ENCODE measurements at regions not wholly inside any gene's neighbourhood (a gene's known extent, or its start where the extent isn't known, plus 50 kb on each side); places are given as distances from the start of the nearest gene placed in this dataset.

- no peak for DNase-seq (ENCODE audit: low spot score)
Observed at GRCh38 chr4:115927382-115927781, 814.0 kb upstream of the NDST4 start.

- no peak for DNase-seq (ENCODE audit: low spot score)
Observed at GRCh38 chr4:115923152-115923551, 809.7 kb upstream of the NDST4 start.

GRCh38 chr4:115920637-115921036, 807.2 kb upstream of the NDST4 start:
- DNase-seq (ENCODE audit: low spot score), result no peak

- no peak for DNase-seq (ENCODE audit: low spot score)
Observed at GRCh38 chr4:115918149-115918548, 804.7 kb upstream of the NDST4 start.

- no peak for DNase-seq (ENCODE audit: low spot score)
Observed at GRCh38 chr4:115906428-115906827, 793.0 kb upstream of the NDST4 start.

GRCh38 chr4:115883847-115884246, 770.4 kb upstream of the NDST4 start:
- DNase-seq (ENCODE audit: low spot score), result no peak

GRCh38 chr4:115883231-115883630, 769.8 kb upstream of the NDST4 start:
- no peak for DNase-seq (ENCODE audit: low spot score)

GRCh38 chr4:115873048-115873447, 759.6 kb upstream of the NDST4 start:
- DNase-seq (ENCODE audit: low spot score), result no peak

- DNase-seq (ENCODE audit: low spot score), result no peak
Observed at GRCh38 chr4:115871596-115871995, 758.2 kb upstream of the NDST4 start.

GRCh38 chr4:115866364-115866896, 753.0 kb upstream of the NDST4 start:
- DNase-seq (ENCODE audit: low spot score), result no peak

- no peak for DNase-seq (ENCODE audit: low spot score)
Observed at GRCh38 chr4:115865736-115866135, 752.3 kb upstream of the NDST4 start.

GRCh38 chr4:115852767-115853091, 739.3 kb upstream of the NDST4 start:
- no peak for DNase-seq (ENCODE audit: low spot score)

GRCh38 chr4:115851918-115852766, 738.7 kb upstream of the NDST4 start:
- DNase-seq (ENCODE audit: low spot score), result no peak

GRCh38 chr4:115850799-115851509, 737.5 kb upstream of the NDST4 start:
- DNase-seq (ENCODE audit: low spot score), result no peak

- no peak for DNase-seq (ENCODE audit: low spot score)
Observed at GRCh38 chr4:115844180-115844579, 730.8 kb upstream of the NDST4 start.

- DNase-seq (ENCODE audit: low spot score), result no peak
Observed at GRCh38 chr4:115841871-115842270, 728.5 kb upstream of the NDST4 start.

GRCh38 chr4:115834441-115834840, 721.0 kb upstream of the NDST4 start:
- no peak for DNase-seq (ENCODE audit: low spot score)

GRCh38 chr4:115824630-115825029, 711.2 kb upstream of the NDST4 start:
- DNase-seq (ENCODE audit: low spot score), result no peak

GRCh38 chr4:115803825-115804224, 690.4 kb upstream of the NDST4 start:
- no peak for DNase-seq (ENCODE audit: low spot score)

- no peak for DNase-seq (ENCODE audit: low spot score)
Observed at GRCh38 chr4:115790812-115791211, 677.4 kb upstream of the NDST4 start.

- DNase-seq (ENCODE audit: low spot score), result no peak
Observed at GRCh38 chr4:115781528-115782146, 668.2 kb upstream of the NDST4 start.

- DNase-seq (ENCODE audit: low spot score), result no peak
Observed at GRCh38 chr4:115780835-115781234, 667.4 kb upstream of the NDST4 start.

- DNase-seq (ENCODE audit: low spot score), result no peak
Observed at GRCh38 chr4:115780268-115780667, 666.8 kb upstream of the NDST4 start.
